ENCODE measurements at regions not wholly inside any gene's neighbourhood (a gene's known extent, or its start where the extent isn't known, plus 50 kb on each side); places are given as distances from the start of the nearest gene placed in this dataset.

- TF ChIP-seq POLR2A (IDR thresholded peaks at IDR 0.05) (no peak), CTCF (IDR thresholded peaks at IDR 0.05) (no peak)
Observed at GRCh38 chr17:74005790-74006189, 197.7 kb upstream of the RPL38 start.

All from testis (tissue), 2 donors.